ENCODE measurements at regions not wholly inside any gene's neighbourhood (a gene's known extent, or its start where the extent isn't known, plus 50 kb on each side); places are given as distances from the start of the nearest gene placed in this dataset.

DNA sequence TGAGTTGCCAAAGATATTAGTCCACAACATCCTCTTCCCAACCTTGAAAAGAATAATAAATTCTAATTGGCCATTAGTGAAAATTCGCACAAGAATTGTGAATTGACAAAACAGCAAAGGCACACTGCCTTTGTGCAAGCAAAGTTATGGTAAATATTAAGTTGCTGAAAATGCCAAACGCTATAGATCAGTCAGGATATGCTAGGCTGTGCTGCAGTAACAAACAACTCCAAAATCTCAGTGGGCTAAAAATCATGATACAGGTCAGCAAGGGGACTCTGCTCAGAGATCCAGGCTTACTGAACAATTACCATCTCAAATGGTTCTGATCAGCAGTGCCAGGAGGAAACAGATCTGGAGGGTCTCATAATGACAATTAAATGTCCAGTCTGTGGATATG, 238.0 kb upstream of the IGF1R start:
- H3K36me3 Mint-ChIP-seq (ENCODE audit: low read depth), result no peaks in the 10 kb centered on the region

DNA sequence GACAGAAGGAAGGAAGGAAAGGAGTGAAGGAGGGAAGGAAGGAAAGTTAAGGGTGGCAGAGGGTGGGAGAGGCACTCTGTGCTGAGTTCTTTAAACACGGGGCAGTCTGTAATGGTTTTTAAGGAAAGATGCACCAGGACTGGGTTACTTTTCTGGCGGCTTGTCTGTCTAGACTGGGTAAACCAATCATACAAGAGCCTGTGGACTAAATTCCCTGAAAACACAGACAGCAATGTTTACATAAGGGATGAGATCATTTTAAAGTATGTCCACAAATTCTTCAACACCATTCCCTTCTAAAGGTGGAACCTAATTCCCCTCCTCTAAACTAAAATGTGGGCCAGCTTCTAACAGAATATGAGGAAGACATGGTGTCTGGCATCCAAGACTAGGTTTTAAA, 235.5 kb upstream of the IGF1R start:
- Mint-ChIP-seq H3K4me1 (ENCODE audit: low read depth) (no peaks in the 10 kb centered on the region), H3K9me3 (peaks cover 4% of the 10 kb centered on the region), H3K27ac (no peak overlapping the region), H3K4me3 (no peak overlapping the region), H3K27me3 (peaks cover 5% of the 10 kb centered on the region), H3K36me3 (ENCODE audit: low read depth) (no peaks in the 10 kb centered on the region)
- DNase-seq, result no peak

More for the DNA sequence above, 238.0 kb upstream of the IGF1R start:
- H3K4me3 Mint-ChIP-seq, result no peak overlapping the region
- no peak overlapping the region for H3K27ac Mint-ChIP-seq
- H3K9me3 Mint-ChIP-seq, result peaks cover 4% of the 10 kb centered on the region
- no peaks in the 10 kb centered on the region for H3K4me1 Mint-ChIP-seq (ENCODE audit: low read depth)
- peaks cover 8% of the 10 kb centered on the region for H3K27me3 Mint-ChIP-seq
- DNase-seq, result no peak

GRCh38 chr15:98413933-98414546, 234.3 kb upstream of the IGF1R start:
- H3K9me3 Mint-ChIP-seq, result peaks cover 4% of the 10 kb centered on the region
- H3K4me1 Mint-ChIP-seq (ENCODE audit: low read depth), result no peaks in the 10 kb centered on the region
- no peak overlapping the region for H3K27ac Mint-ChIP-seq
- DNase-seq, result no peak
- H3K36me3 Mint-ChIP-seq (ENCODE audit: low read depth), result no peaks in the 10 kb centered on the region
- H3K27me3 Mint-ChIP-seq, result peaks cover 15% of the 10 kb centered on the region
- no peak overlapping the region for H3K4me3 Mint-ChIP-seq

DNA sequence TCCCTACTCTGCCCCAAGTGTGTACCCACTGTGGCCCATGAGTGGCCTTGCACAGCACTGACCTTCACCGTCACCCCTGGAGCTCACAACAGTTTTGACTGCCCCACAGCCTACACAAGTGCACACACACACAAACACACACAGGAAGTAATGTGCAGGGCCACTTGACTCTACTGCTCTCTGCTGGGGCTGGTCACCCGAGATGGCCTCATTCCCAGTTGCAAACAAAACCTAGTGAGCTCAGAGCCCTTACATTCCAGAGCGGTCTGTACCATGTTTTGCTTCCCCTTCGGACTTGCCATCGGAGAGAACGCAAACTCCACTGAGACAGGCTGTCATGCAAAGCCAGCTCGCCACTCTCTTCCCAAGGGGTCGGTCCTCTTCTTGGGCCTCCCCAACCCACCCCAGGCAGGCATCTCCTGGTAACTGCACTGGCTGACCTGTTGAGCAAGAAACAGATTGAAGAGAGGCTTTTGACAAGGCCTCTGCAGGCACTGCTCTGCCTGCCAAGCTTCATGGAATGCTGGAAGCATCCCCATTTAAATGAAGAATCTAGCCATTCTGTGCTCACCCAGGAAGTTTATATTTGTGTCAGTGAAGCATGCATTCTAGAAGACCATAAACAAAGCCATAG, 232.0 kb upstream of the IGF1R start:
- DNase-seq, result no peak
- H3K36me3 Mint-ChIP-seq (ENCODE audit: low read depth), result no peaks in the 10 kb centered on the region
- peaks cover 33% of the 10 kb centered on the region for H3K27me3 Mint-ChIP-seq
- no peak overlapping the region for H3K27ac Mint-ChIP-seq
- no peak overlapping the region for H3K4me3 Mint-ChIP-seq
- peaks cover 5% of the 10 kb centered on the region for H3K4me1 Mint-ChIP-seq (ENCODE audit: low read depth)
- H3K9me3 Mint-ChIP-seq, result no peaks in the 10 kb centered on the region

DNA sequence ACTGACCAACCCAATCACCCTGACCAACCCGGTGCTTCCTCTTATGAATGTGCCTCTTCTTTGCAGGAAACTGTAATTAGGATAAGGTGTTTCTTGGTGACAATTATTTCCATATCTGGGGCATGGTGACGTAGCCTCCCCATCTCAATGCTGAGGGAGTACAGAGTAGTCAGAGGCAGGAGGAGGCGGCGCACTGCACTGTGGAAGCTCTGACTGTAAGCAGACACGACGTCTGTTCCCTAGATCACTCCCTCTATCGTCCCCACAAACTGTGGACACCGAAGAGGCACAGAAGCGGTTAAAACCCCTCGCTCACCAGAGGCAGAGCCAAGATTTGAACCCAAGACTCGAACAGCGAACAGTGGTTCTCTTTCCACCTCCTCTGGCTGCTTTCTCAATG, 231.0 kb upstream of the IGF1R start:
- DNase-seq, result no peak
- Mint-ChIP-seq H3K9me3 (no peaks in the 10 kb centered on the region), H3K4me1 (ENCODE audit: low read depth) (peaks cover 9% of the 10 kb centered on the region), H3K27ac (no peak overlapping the region), H3K36me3 (ENCODE audit: low read depth) (no peaks in the 10 kb centered on the region), H3K4me3 (no peak overlapping the region), H3K27me3 (peaks cover 43% of the 10 kb centered on the region)

DNA sequence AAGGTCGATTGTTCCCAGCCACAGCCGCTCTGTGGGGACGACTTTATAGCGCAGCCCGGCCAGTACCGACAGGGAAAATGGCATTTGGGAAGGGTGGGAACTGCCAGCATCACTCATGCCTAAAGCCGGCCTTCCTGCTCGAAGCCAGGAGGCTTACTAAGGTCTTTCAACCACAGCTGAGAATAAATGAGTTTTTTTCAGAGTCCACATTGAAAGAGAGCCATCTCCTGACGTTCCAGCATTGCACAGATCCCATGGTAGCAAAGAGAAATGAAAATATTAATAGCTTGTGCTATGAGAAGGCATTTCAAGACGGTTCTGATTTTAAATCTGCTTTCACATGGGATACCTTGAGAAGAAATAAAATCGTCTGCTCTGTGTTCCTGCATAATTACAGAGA, 230.2 kb upstream of the IGF1R start:
- Mint-ChIP-seq H3K36me3 (ENCODE audit: low read depth) (no peaks in the 10 kb centered on the region), H3K27me3 (peaks cover 50% of the 10 kb centered on the region), H3K4me3 (no peak overlapping the region), H3K4me1 (ENCODE audit: low read depth) (peaks cover 9% of the 10 kb centered on the region), H3K9me3 (no peaks in the 10 kb centered on the region), H3K27ac (no peak overlapping the region)
- DNase-seq, result no peak

- Mint-ChIP-seq H3K4me1 (ENCODE audit: low read depth) (peaks cover 9% of the 10 kb centered on the region), H3K9me3 (no peaks in the 10 kb centered on the region)
Observed at GRCh38 chr15:98419173-98419780, 229.1 kb upstream of the IGF1R start.

DNA sequence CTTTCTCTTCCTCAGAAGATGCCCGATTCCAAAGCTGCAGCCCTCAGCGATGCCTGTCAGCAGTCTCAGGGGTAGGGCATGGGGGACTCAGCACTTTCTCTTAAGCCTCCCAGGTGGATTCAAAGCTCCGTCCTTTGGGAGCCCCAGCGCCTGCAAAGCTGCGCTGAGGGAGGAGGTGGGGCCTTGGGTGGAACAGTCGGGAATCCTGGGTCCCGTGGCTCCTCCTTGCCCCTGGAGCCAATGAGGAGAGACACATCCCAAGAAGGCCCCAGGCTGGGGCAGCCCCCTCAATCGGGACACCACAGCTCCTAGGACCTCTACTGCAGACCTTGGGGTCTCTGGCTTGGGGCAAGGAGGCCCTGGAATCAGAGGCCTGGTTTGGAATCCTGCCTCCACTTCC, 227.5 kb upstream of the IGF1R start:
- Mint-ChIP-seq H3K27me3 (peaks cover 64% of the 10 kb centered on the region), H3K27ac (no peak overlapping the region), H3K36me3 (ENCODE audit: low read depth) (no peaks in the 10 kb centered on the region), H3K9me3 (no peaks in the 10 kb centered on the region), H3K4me3 (no peak overlapping the region), H3K4me1 (ENCODE audit: low read depth) (peaks cover 9% of the 10 kb centered on the region)
- no peak for DNase-seq

More at GRCh38 chr15:98419173-98419780, 229.1 kb upstream of the IGF1R start:
- H3K27me3 Mint-ChIP-seq, result peaks cover 52% of the 10 kb centered on the region
- DNase-seq, result no peak
- H3K27ac Mint-ChIP-seq, result no peak overlapping the region
- H3K36me3 Mint-ChIP-seq (ENCODE audit: low read depth), result no peaks in the 10 kb centered on the region
- H3K4me3 Mint-ChIP-seq, result no peak overlapping the region

GRCh38 chr15:98421419-98422129, 226.8 kb upstream of the IGF1R start:
- Mint-ChIP-seq H3K27me3 (peaks cover 71% of the 10 kb centered on the region), H3K36me3 (ENCODE audit: low read depth) (no peaks in the 10 kb centered on the region), H3K9me3 (no peaks in the 10 kb centered on the region), H3K4me1 (ENCODE audit: low read depth) (peaks cover 9% of the 10 kb centered on the region), H3K27ac (no peak overlapping the region), H3K4me3 (peak overlapping the region; percentile 3)
- DNase-seq, result peak; percentile 81

GRCh38 chr15:98422130-98422478, 226.2 kb upstream of the IGF1R start:
- no peak for DNase-seq
- H3K4me3 Mint-ChIP-seq, result no peak overlapping the region

GRCh38 chr15:98425173-98425572, 223.2 kb upstream of the IGF1R start:
- H3K27me3 Mint-ChIP-seq, result peaks cover 82% of the 10 kb centered on the region
- H3K27ac Mint-ChIP-seq, result no peak overlapping the region
- peaks cover 17% of the 10 kb centered on the region for H3K4me1 Mint-ChIP-seq (ENCODE audit: low read depth)
- no peaks in the 10 kb centered on the region for H3K9me3 Mint-ChIP-seq
- H3K36me3 Mint-ChIP-seq (ENCODE audit: low read depth), result no peaks in the 10 kb centered on the region
- no peak for DNase-seq
- H3K4me3 Mint-ChIP-seq, result no peak overlapping the region

More at GRCh38 chr15:98422130-98422478, 226.2 kb upstream of the IGF1R start:
- no peaks in the 10 kb centered on the region for H3K9me3 Mint-ChIP-seq
- no peaks in the 10 kb centered on the region for H3K36me3 Mint-ChIP-seq (ENCODE audit: low read depth)
- H3K27ac Mint-ChIP-seq, result no peak overlapping the region
- H3K4me1 Mint-ChIP-seq (ENCODE audit: low read depth), result peaks cover 9% of the 10 kb centered on the region
- peaks cover 74% of the 10 kb centered on the region for H3K27me3 Mint-ChIP-seq

DNA sequence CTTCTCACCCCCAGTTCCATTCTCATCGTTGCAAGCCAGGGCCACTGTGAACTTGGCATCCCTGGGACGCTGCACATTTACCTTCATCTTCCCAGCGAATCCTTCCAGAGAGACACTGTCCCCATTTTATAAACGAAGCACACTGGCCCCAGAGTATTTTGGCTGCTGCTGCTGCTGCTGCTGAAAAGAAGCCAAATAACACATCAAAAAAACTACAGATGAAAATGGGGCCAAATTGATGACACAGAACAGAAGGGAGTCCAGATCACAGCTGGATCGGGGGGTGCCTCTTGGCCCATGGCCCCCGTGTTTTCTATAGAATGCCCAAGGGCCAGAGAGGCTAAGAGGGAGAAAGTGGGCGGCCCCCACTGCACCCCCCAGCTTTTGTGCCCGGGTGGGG, 221.0 kb upstream of the IGF1R start:
- peak overlapping the region; percentile 16 for H3K4me3 Mint-ChIP-seq
- H3K36me3 Mint-ChIP-seq (ENCODE audit: low read depth), result no peaks in the 10 kb centered on the region
- peaks cover 3% of the 10 kb centered on the region for H3K9me3 Mint-ChIP-seq
- DNase-seq, result no peak
- peaks cover 7% of the 10 kb centered on the region for H3K4me1 Mint-ChIP-seq (ENCODE audit: low read depth)
- H3K27me3 Mint-ChIP-seq, result peaks cover 78% of the 10 kb centered on the region
- no peak overlapping the region for H3K27ac Mint-ChIP-seq

- H3K27me3 Mint-ChIP-seq, result peaks cover 76% of the 10 kb centered on the region
- no peaks in the 10 kb centered on the region for H3K36me3 Mint-ChIP-seq (ENCODE audit: low read depth)
- no peak overlapping the region for H3K27ac Mint-ChIP-seq
- DNase-seq, result peak; percentile 82
- H3K9me3 Mint-ChIP-seq, result peaks cover 4% of the 10 kb centered on the region
- peaks cover 7% of the 10 kb centered on the region for H3K4me1 Mint-ChIP-seq (ENCODE audit: low read depth)
- H3K4me3 Mint-ChIP-seq, result peak overlapping the region; percentile 48
Observed at GRCh38 chr15:98428253-98428989, 219.9 kb upstream of the IGF1R start.

GRCh38 chr15:98431171-98431570, 217.2 kb upstream of the IGF1R start:
- H3K36me3 Mint-ChIP-seq (ENCODE audit: low read depth), result no peaks in the 10 kb centered on the region
- peaks cover 68% of the 10 kb centered on the region for H3K27me3 Mint-ChIP-seq
- H3K27ac Mint-ChIP-seq, result no peak overlapping the region
- peaks cover 7% of the 10 kb centered on the region for H3K4me1 Mint-ChIP-seq (ENCODE audit: low read depth)
- no peak for DNase-seq
- H3K4me3 Mint-ChIP-seq, result no peak overlapping the region
- H3K9me3 Mint-ChIP-seq, result peaks cover 4% of the 10 kb centered on the region

Data from activated T-cell treated with anti-CD3 and anti-CD28 coated beads, Interleukin-2, amount 50 U/mL, for 24 hours (primary cell).